ENCODE measurements at regions not wholly inside any gene's neighbourhood (a gene's known extent, or its start where the extent isn't known, plus 50 kb on each side); places are given as distances from the start of the nearest gene placed in this dataset.

GRCh38 chr16:86313631-86314030 lies 196.7 kb upstream of the FOXF1 start:
- TF ChIP-seq SIN3A (IDR thresholded peaks at IDR 0.05; ENCODE audit: borderline replicate concordance, insufficient read depth, low read depth, low read length) (no peak), CTCF (IDR thresholded peaks at IDR 0.05) (no peak), POLR2AphosphoS5 (IDR thresholded peaks at IDR 0.05; ENCODE audit: low read depth, low read length) (no peak), REST (IDR thresholded peaks at IDR 0.05; ENCODE audit: insufficient read depth in 1 of 2, low read depth in 2 of 2, low read length in 1 of 2) (no peak), TCF7L2 (IDR thresholded peaks at IDR 0.05; ENCODE audit: low read depth, low read length) (no peak)

All from Panc1 (cell line).